ENCODE measurements at regions not wholly inside any gene's neighbourhood (a gene's known extent, or its start where the extent isn't known, plus 50 kb on each side); places are given as distances from the start of the nearest gene placed in this dataset.

- Histone ChIP-seq H3K4me1 (ENCODE audit: control insufficient read depth in 4 of 4, insufficient read depth in 4 of 4, low read length in 3 of 4) (no peaks in the 10 kb centered on the region), H3K9ac (ENCODE audit: low read depth in 1 of 2, low read length in 2 of 2) (no peak overlapping the region), H3K27me3 (ENCODE audit: control insufficient read depth in 4 of 4, insufficient read depth in 4 of 4, low read length in 3 of 4) (no peaks in the 10 kb centered on the region), H3K9me3 (ENCODE audit: control insufficient read depth in 4 of 4, low read length in 3 of 4) (peaks cover 0 to 4% (median under 1%) of the 10 kb centered on the region in 4 donors), H3K36me3 (ENCODE audit: control insufficient read depth in 4 of 4, insufficient read depth in 3 of 4, low read depth in 1 of 4, low read length in 3 of 4) (no peaks in the 10 kb centered on the region), H3K4me3 (ENCODE audit: low read depth in 1 of 3, low read length in 3 of 3) (no peak overlapping the region), H3K27ac (ENCODE audit: low read depth in 1 of 2, low read length in 2 of 2) (no peak overlapping the region)
- no peak for DNase-seq (ENCODE audit: low spot score)
- no peak for TF ChIP-seq FOXA1 (IDR thresholded peaks at IDR 0.05)
- 90% methylated on average over 4 of the region's 4 CpGs for WGBS
Measured at GRCh38 chr4:45292844-45293243, 566.5 kb upstream of the GNPDA2 start.

GRCh38 chr4:45284400-45285085 is 558.2 kb upstream of the GNPDA2 start:
- Histone ChIP-seq H3K36me3 (ENCODE audit: control insufficient read depth in 4 of 4, insufficient read depth in 3 of 4, low read depth in 1 of 4, low read length in 3 of 4) (no peaks in the 10 kb centered on the region), H3K4me3 (ENCODE audit: low read depth in 1 of 3, low read length in 3 of 3) (no peak overlapping the region), H3K27me3 (ENCODE audit: control insufficient read depth in 4 of 4, insufficient read depth in 4 of 4, low read length in 3 of 4) (no peaks in the 10 kb centered on the region), H3K9me3 (ENCODE audit: control insufficient read depth in 4 of 4, low read length in 3 of 4) (no peaks in the 10 kb centered on the region), H3K9ac (ENCODE audit: low read depth in 1 of 2, low read length in 2 of 2) (no peak overlapping the region), H3K27ac (ENCODE audit: low read depth in 1 of 2, low read length in 2 of 2) (no peak overlapping the region), H3K4me1 (ENCODE audit: control insufficient read depth in 4 of 4, insufficient read depth in 4 of 4, low read length in 3 of 4) (no peaks in the 10 kb centered on the region)
- DNase-seq (ENCODE audit: low spot score), result no peak
- no peak for TF ChIP-seq REST (IDR thresholded peaks at IDR 0.05)
- TF ChIP-seq EGR1 (IDR thresholded peaks at IDR 0.05; ENCODE audit: low read depth in 2 of 2), result no peak
- no peak for TF ChIP-seq FOXA2 (IDR thresholded peaks at IDR 0.05)
- TF ChIP-seq JUND (IDR thresholded peaks at IDR 0.05), result no peak
- no peak for TF ChIP-seq RXRA (IDR thresholded peaks at IDR 0.05)
- TF ChIP-seq MAX (IDR thresholded peaks at IDR 0.05), result no peak
- TF ChIP-seq HNF4A (conservative IDR thresholded peaks at IDR 0.05), result no peak
- TF ChIP-seq FOXA1 (IDR thresholded peaks at IDR 0.05), result no peak
- no peak for TF ChIP-seq SP1 (IDR thresholded peaks at IDR 0.05)
- no peak for TF ChIP-seq RAD21 (IDR thresholded peaks at IDR 0.05)
- no peak for TF ChIP-seq CTCF (IDR thresholded peaks at IDR 0.05; ENCODE audit: low read depth, low read length, missing input control)
- no peak for TF ChIP-seq ZBTB33 (IDR thresholded peaks at IDR 0.05)
- TF ChIP-seq YY1 (IDR thresholded peaks at IDR 0.05), result no peak
- no peak for TF ChIP-seq HNF4G (IDR thresholded peaks at IDR 0.05)
- no peak for TF ChIP-seq TAF1 (conservative IDR thresholded peaks at IDR 0.05)
- no peak for TF ChIP-seq ATF3 (IDR thresholded peaks at IDR 0.05)
- no peak for TF ChIP-seq GABPA (IDR thresholded peaks at IDR 0.05 in 1 of 2, conservative IDR thresholded peaks at IDR 0.05 in 1 of 2)
- TF ChIP-seq NR2F2 (IDR thresholded peaks at IDR 0.05), result no peak
- WGBS, result 74% methylated on average over 14 of the region's 14 CpGs

Measured in liver (tissue), 8 donors.